Coronary artery (tissue), 2 donors: ENCODE measurements at regions not wholly inside any gene's neighbourhood (a gene's known extent, or its start where the extent isn't known, plus 50 kb on each side); places are given as distances from the start of the nearest gene placed in this dataset.
A peak's percentile ranks its signal among the peaks of the same experiment; 100 is the strongest.
"Not testable (repeated sequence)": the region's sequence is repeated elsewhere in the genome, so short reads cannot be mapped to it uniquely, and the experiment has no call there.

Experiments used
- DNase-seq: peaks from one replicate; pipeline ENCODE4 v3.0.0-alpha.2; 2017; ENCODE audit warnings: low spot score
- H3K27ac ChIP-seq, 2 donors: fragments of 200-600 bp; sonication (generic); one replicate each; pipeline ENCODE4 v1.5.1; 2016 to 2019
- H3K4me3 ChIP-seq: fragments of 200-600 bp; sonication (generic); 2 replicates; pipeline ENCODE4 v1.5.1; 2016; ENCODE audit warnings: mild to moderate bottlenecking, moderate library complexity
- CTCF ChIP-seq: fragments of 200-600 bp; sonication (generic); IDR thresholded peaks from one replicate; pipeline ENCODE4 v1.5.1; 2019; ENCODE audit warnings: antibody characterized with exemption

- H3K4me3 ChIP-seq: no peak overlapping the region
Observed at GRCh38 chr22:36081023-36081431, 52.4 kb upstream of the RBFOX2 start.

GRCh38 chr22:36080281-36080680, 51.7 kb upstream of the RBFOX2 start:
- not testable (repeated sequence) for DNase-seq, H3K27ac ChIP-seq, H3K4me3 ChIP-seq

More at GRCh38 chr22:36081023-36081431, 52.4 kb upstream of the RBFOX2 start:
- no peak for DNase-seq
- TF ChIP-seq CTCF: no peak
- H3K27ac ChIP-seq: peak overlapping the region; percentile 3 to 17

GRCh38 chr22:36079041-36079440, 50.4 kb upstream of the RBFOX2 start:
- H3K4me3 ChIP-seq: no peak overlapping the region
- DNase-seq: no peak
- H3K27ac ChIP-seq: no peak overlapping the region
- TF ChIP-seq CTCF: no peak
